GM12878 (cell line): ENCODE measurements at regions not wholly inside any gene's neighbourhood (a gene's known extent, or its start where the extent isn't known, plus 50 kb on each side); places are given as distances from the start of the nearest gene placed in this dataset.

Experiments used
- ATAC-seq: fragments of 200-7000 bp; cut with Tn5 transposase; 3 replicates; pipeline ENCODE4 v1.9.1; 2020; ENCODE audit warnings: mild to moderate bottlenecking, moderate library complexity
- BruUV-seq: library from RNA; stranded (reverse); fragments of 400-500 nt; replicated peaks from 2 replicates; lab custom pipeline; 2021; lab: Mats Ljungman, UMichigan
- CTCF ChIA-PET: fragments of 300-600 bp; sonication (Branson Sonifier 250); formaldehyde crosslinking; extraction: SDS; loops from one replicate; lab custom pipeline; 2021; ENCODE audit warnings: inconsistent platforms; lab: Yijun Ruan, JAX
- POLR2A ChIA-PET: fragments of 350-600 bp; formaldehyde crosslinking; extraction: SDS; loops from one replicate; lab custom pipeline; 2021; ENCODE audit warnings: inconsistent platforms; lab: Charles Lee
- RAD21 ChIA-PET: fragments of 300-600 bp; sonication (Branson Sonifier 250); formaldehyde crosslinking; loops from one replicate; lab custom pipeline; 2023; ENCODE audit warnings: antibody characterized with exemption; ENCODE audit not compliant: unreplicated experiment; lab: Charles Lee
- SMC1A ChIA-PET: fragments of 300-600 bp; sonication (Branson Sonifier 250); formaldehyde crosslinking; loops from one replicate; lab custom pipeline; 2023; ENCODE audit not compliant: unreplicated experiment, uncharacterized antibody; lab: Charles Lee
- DNase-seq: peaks from one replicate; pipeline ENCODE4 v3.0.0-alpha.2; 2011; ENCODE audit warnings: low read depth, low spot score
- FAIRE-seq: peaks from 3 replicates; lab custom pipeline; 2011; peaks lifted over from hg19 to GRCh38; lab: Jason Lieb, UNC
- H2AFZ ChIP-seq: 2 replicates; pipeline ENCODE4 v1.6.0; 2011; ENCODE audit warnings: low read depth, low read length, control low read depth; ENCODE audit not compliant: control insufficient read depth
- H3K27ac ChIP-seq: 2 replicates; pipeline ENCODE4 v1.5.1; 2011; ENCODE audit warnings: control low read depth; ENCODE audit not compliant: control insufficient read depth, insufficient read depth
- H3K27me3 ChIP-seq, 2 experiments: replicated peaks in 1 of 2; 2 replicates each; pipeline versions ENCODE4 v1.6.0 to v1.6.1; 2011; ENCODE audit warnings: low read length in 1 of 2; ENCODE audit not compliant: control insufficient read depth in 2 of 2, insufficient read depth in 2 of 2
- H3K36me3 ChIP-seq, 2 experiments: 2 replicates each; pipeline ENCODE4 v1.5.1; 2011; ENCODE audit warnings: low read length in 1 of 2; ENCODE audit not compliant: control insufficient read depth in 2 of 2, insufficient read depth in 2 of 2
- H3K4me1 ChIP-seq: 2 replicates; pipeline ENCODE4 v1.6.1; 2011; ENCODE audit warnings: mild to moderate bottlenecking, low read length, moderate library complexity, mixed read lengths; ENCODE audit not compliant: control insufficient read depth, insufficient read depth
- H3K4me2 ChIP-seq: 2 replicates; pipeline ENCODE4 v1.6.0; 2011; ENCODE audit warnings: control low read depth; ENCODE audit not compliant: control insufficient read depth, insufficient read depth
- H3K4me3 ChIP-seq: fragments of 200-600 bp; sonication (generic); 2 replicates; pipeline ENCODE4 v1.5.1; 2016
- H3K79me2 ChIP-seq: 2 replicates; pipeline ENCODE4 v1.6.0; 2011; ENCODE audit warnings: low read length; ENCODE audit not compliant: control insufficient read depth, insufficient read depth
- H3K9ac ChIP-seq: 2 replicates; pipeline ENCODE4 v1.8.0; 2011; ENCODE audit warnings: low read length, control low read depth, mixed read lengths; ENCODE audit not compliant: control insufficient read depth, insufficient read depth
- H3K9me3 ChIP-seq: replicated peaks from 3 replicates; pipeline ENCODE4 v1.5.1; 2011; ENCODE audit warnings: mild to moderate bottlenecking, low read length; ENCODE audit not compliant: control insufficient read depth, insufficient read depth
- H4K20me1 ChIP-seq: 2 replicates; pipeline ENCODE4 v1.6.0; 2011; ENCODE audit not compliant: control insufficient read depth, insufficient read depth
- BRCA1 ChIP-seq: IDR thresholded peaks from 2 replicates; pipeline ENCODE4 v1.6.1; 2011; ENCODE audit warnings: low read depth, low read length, improper control_type of control experiment
- EGR1 ChIP-seq, 2 experiments: IDR thresholded peaks; 1 replicate in 1 of 2; 2 replicates in 1 of 2; pipeline ENCODE4 v1.6.1; 2011 to 2012; ENCODE audit warnings: low read depth in 2 of 2, low read length in 2 of 2, borderline replicate concordance in 1 of 2, mild to moderate bottlenecking in 1 of 2, moderate library complexity in 1 of 2
- EP300 ChIP-seq, 2 experiments: fragments of 150-350 bp in 1 of 2; IDR thresholded peaks; 2 replicates each; pipeline ENCODE4 v1.6.1; 2011 to 2012; ENCODE audit warnings: low read depth in 2 of 2, low read length in 2 of 2, borderline replicate concordance in 1 of 2, improper control_type of control experiment in 1 of 2, inconsistent platforms in 1 of 2; ENCODE audit not compliant: control insufficient read depth in 1 of 2
- GATAD2B ChIP-seq: fragments of 450-650 bp; conservative IDR thresholded peaks from 2 replicates; pipeline ENCODE4 v1.6.1; 2017; ENCODE audit warnings: low read depth, mild to moderate bottlenecking, moderate library complexity
- HCFC1 ChIP-seq: fragments of 150-350 bp; IDR thresholded peaks from 2 replicates; pipeline ENCODE4 v1.6.1; 2014; ENCODE audit warnings: low read length
- HDAC2 ChIP-seq: fragments of 200-600 bp; sonication (generic); IDR thresholded peaks from 2 replicates; pipeline ENCODE4 v1.6.1; 2017
- IKZF1 ChIP-seq: fragments of 450-650 bp; conservative IDR thresholded peaks from 2 replicates; pipeline ENCODE4 v1.6.1; 2017; ENCODE audit warnings: antibody characterized with exemption, mild to moderate bottlenecking
- IRF4 ChIP-seq: IDR thresholded peaks from 2 replicates; pipeline ENCODE4 v1.6.1; 2011; ENCODE audit warnings: low read depth, low read length
- MAX ChIP-seq: IDR thresholded peaks from 2 replicates; pipeline ENCODE4 v1.6.1; 2012; ENCODE audit warnings: low read depth, low read length, improper control_type of control experiment
- MXI1 ChIP-seq: fragments of 150-350 bp; IDR thresholded peaks from 2 replicates; pipeline ENCODE4 v1.6.1; 2011; ENCODE audit warnings: low read depth, mild to moderate bottlenecking, inconsistent platforms, low read length, improper control_type of control experiment
- RAD51 ChIP-seq: fragments of 450-650 bp; IDR thresholded peaks from 2 replicates; pipeline ENCODE4 v1.6.1; 2016; ENCODE audit warnings: moderate library complexity, mild to moderate bottlenecking, inconsistent platforms
- RB1 ChIP-seq: fragments of 450-650 bp; formaldehyde crosslinking; IDR thresholded peaks from 2 replicates; pipeline ENCODE4 v1.6.1; 2017; ENCODE audit warnings: mild to moderate bottlenecking, borderline replicate concordance
- SMAD1 ChIP-seq: fragments of 450-650 bp; IDR thresholded peaks from 2 replicates; pipeline ENCODE4 v1.6.1; 2018; ENCODE audit warnings: mild to moderate bottlenecking, low read depth; ENCODE audit not compliant: partially characterized antibody
- SREBF1 ChIP-seq: IDR thresholded peaks from 2 replicates; pipeline ENCODE4 v1.6.1; 2012; ENCODE audit warnings: mild to moderate bottlenecking, low read length
- TARDBP ChIP-seq: IDR thresholded peaks from 2 replicates; pipeline ENCODE4 v1.6.1; 2016; ENCODE audit warnings: borderline replicate concordance
- TBL1XR1 ChIP-seq: IDR thresholded peaks from 2 replicates; pipeline ENCODE4 v1.6.1; 2012; ENCODE audit warnings: low read depth, low read length, improper control_type of control experiment
- TCF3 ChIP-seq: IDR thresholded peaks from 2 replicates; pipeline ENCODE4 v1.6.1; 2012; ENCODE audit warnings: low read depth, mild to moderate bottlenecking, low read length, borderline replicate concordance; ENCODE audit not compliant: insufficient read depth
- ZBED1 ChIP-seq: IDR thresholded peaks from 2 replicates; pipeline ENCODE4 v1.6.1; 2016; ENCODE audit warnings: borderline replicate concordance
- ZNF24 ChIP-seq: fragments of 450-650 bp; IDR thresholded peaks from 2 replicates; pipeline ENCODE4 v1.6.1; 2017; ENCODE audit warnings: antibody characterized with exemption, mild to moderate bottlenecking
- ZZZ3 ChIP-seq: IDR thresholded peaks from 2 replicates; pipeline ENCODE4 v1.6.1; 2011; ENCODE audit warnings: low read depth; ENCODE audit not compliant: control insufficient read depth, insufficient read length
- whole genome bisulfite sequencing: methylation state at CpG from one replicate; pipeline ENCODE4 v1.1.6; 2016; ENCODE audit warnings: low lambda C conversion rate; ENCODE audit not compliant: insufficient replicate concordance, insufficient coverage; ENCODE audit errors: missing lambda C conversion rate; 5-methylcytosine and 5-hydroxymethylcytosine counted together
- in situ Hi-C: fragments of 300-500 bp; cut with MboI; formaldehyde crosslinking; loops from 9 replicates; pipeline ENCODE4 v1.14.3; 2018; ENCODE audit warnings: mixed read lengths
- intact Hi-C: fragments of 100-400 bp; cut with micrococcal nuclease; formaldehyde crosslinking; loops from one replicate; pipeline ENCODE4 v1.14.2; 2022; ENCODE audit not compliant: unreplicated experiment
- TF ChIP-seq, protein P1 (sequence below): IDR thresholded peaks from 2 replicates; pipeline ENCODE4 v1.6.1; 2011; ENCODE audit warnings: low read depth, mild to moderate bottlenecking, low read length, moderate library complexity, borderline replicate concordance; ENCODE audit errors: extremely low read depth
- TF ChIP-seq, protein P2 (sequence below): IDR thresholded peaks from 2 replicates; pipeline ENCODE4 v1.6.1; 2012; ENCODE audit warnings: mild to moderate bottlenecking, low read depth, low read length

DNA sequence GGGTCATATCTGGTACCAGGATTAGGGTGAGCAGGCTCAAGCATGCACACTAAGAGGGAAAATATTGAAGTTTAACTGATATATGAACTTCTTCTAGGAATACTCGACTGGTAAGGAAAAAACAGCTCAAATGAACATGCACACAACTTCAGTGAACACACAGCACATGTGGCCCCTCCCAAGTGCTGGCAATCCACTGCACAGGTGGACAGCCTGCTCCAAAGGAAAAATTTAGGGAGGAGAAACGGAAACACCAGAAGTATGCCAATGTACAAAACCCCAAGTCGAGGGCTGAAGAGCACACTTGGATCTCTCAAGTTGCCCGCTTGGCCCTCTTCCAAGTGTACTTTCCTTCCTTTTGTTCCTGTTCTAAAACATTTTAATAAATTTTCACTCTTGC lies 205.0 kb upstream of the FAM47C start (continued):
- TF ChIP-seq, protein P1, sequence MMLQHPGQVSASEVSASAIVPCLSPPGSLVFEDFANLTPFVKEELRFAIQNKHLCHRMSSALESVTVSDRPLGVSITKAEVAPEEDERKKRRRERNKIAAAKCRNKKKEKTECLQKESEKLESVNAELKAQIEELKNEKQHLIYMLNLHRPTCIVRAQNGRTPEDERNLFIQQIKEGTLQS, result no peak
- TF ChIP-seq EGR1 (IDR thresholded peaks at IDR 0.05; ENCODE audit: borderline replicate concordance in 1 of 2, low read depth in 2 of 2, low read length in 2 of 2) (no peak), HCFC1 (no peak), MXI1 (no peak), GATAD2B (no peak), EP300 (IDR thresholded peaks at IDR 0.05; ENCODE audit: borderline replicate concordance in 1 of 2, control insufficient read depth in 1 of 2, low read depth in 2 of 2, low read length in 2 of 2) (no peak), SMAD1 (no peak), RAD51 (no peak), IRF4 (no peak), TARDBP (no peak)

GRCh38 chrX:36804066-36804465 lies 204.1 kb upstream of the FAM47C start:
- no peaks in the 10 kb centered on the region for H3K4me1 ChIP-seq
- 9% methylated on average over 6 of the region's 6 CpGs for WGBS
- no peaks in the 10 kb centered on the region for H3K27me3 ChIP-seq
- H4K20me1 ChIP-seq, result no peaks in the 10 kb centered on the region
- no TSS peak for BruUV-seq
- H3K4me2 ChIP-seq, result no peak overlapping the region
- ATAC-seq, result no peak
- DNase-seq, result no peak
- FAIRE-seq, result no peak
- no peak overlapping the region for H2AFZ ChIP-seq
- no peak overlapping the region for H3K4me3 ChIP-seq
- ChIA-PET SMC1A (no interaction called here), CTCF (interaction anchor here (1.0 kb wide), 1 partner anchor 28 kb away, joined by 4 read pairs; no protein-coding TSS in a partner anchor), RAD21 (no interaction called here), POLR2A (no interaction called here)
- no peaks in the 10 kb centered on the region for H3K36me3 ChIP-seq
- no peaks in the 10 kb centered on the region for H3K79me2 ChIP-seq
- intact Hi-C loops (no loop called here), in situ Hi-C loops (no loop called here)
- H3K9ac ChIP-seq, result no peak overlapping the region
- no peaks in the 10 kb centered on the region for H3K9me3 ChIP-seq
- no peak overlapping the region for H3K27ac ChIP-seq
- no peak for TF ChIP-seq MAX
- no peak for TF ChIP-seq IKZF1
- no peak for TF ChIP-seq SREBF1
- no peak for TF ChIP-seq ZBED1
- TF ChIP-seq ZNF24, result no peak
- TF ChIP-seq BRCA1, result no peak
- TF ChIP-seq, protein P2, sequence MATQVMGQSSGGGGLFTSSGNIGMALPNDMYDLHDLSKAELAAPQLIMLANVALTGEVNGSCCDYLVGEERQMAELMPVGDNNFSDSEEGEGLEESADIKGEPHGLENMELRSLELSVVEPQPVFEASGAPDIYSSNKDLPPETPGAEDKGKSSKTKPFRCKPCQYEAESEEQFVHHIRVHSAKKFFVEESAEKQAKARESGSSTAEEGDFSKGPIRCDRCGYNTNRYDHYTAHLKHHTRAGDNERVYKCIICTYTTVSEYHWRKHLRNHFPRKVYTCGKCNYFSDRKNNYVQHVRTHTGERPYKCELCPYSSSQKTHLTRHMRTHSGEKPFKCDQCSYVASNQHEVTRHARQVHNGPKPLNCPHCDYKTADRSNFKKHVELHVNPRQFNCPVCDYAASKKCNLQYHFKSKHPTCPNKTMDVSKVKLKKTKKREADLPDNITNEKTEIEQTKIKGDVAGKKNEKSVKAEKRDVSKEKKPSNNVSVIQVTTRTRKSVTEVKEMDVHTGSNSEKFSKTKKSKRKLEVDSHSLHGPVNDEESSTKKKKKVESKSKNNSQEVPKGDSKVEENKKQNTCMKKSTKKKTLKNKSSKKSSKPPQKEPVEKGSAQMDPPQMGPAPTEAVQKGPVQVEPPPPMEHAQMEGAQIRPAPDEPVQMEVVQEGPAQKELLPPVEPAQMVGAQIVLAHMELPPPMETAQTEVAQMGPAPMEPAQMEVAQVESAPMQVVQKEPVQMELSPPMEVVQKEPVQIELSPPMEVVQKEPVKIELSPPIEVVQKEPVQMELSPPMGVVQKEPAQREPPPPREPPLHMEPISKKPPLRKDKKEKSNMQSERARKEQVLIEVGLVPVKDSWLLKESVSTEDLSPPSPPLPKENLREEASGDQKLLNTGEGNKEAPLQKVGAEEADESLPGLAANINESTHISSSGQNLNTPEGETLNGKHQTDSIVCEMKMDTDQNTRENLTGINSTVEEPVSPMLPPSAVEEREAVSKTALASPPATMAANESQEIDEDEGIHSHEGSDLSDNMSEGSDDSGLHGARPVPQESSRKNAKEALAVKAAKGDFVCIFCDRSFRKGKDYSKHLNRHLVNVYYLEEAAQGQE, result no peak
- TF ChIP-seq TBL1XR1, result no peak
- TF ChIP-seq RB1, result no peak
- TF ChIP-seq TCF3, result no peak
- no peak for TF ChIP-seq HDAC2
- no peak for TF ChIP-seq ZZZ3
- TF ChIP-seq, protein P1, result no peak
